DMS 273 treated with DMSO at 0.1 percent for 48 hours (cell line): ENCODE measurements at regions not wholly inside any gene's neighbourhood (a gene's known extent, or its start where the extent isn't known, plus 50 kb on each side); places are given as distances from the start of the nearest gene placed in this dataset.
A peak's percentile ranks its signal among the peaks of the same experiment; 100 is the strongest.

Source experiments
- DNase-seq: peaks from one replicate; lab custom pipeline; 2025; lab: John Stamatoyannopoulos, UW

GRCh38 chr12:24603371-24603770 is 345.5 kb downstream of the BCAT1 start:
- no peak for DNase-seq

GRCh38 chr12:24600996-24601395 is 347.9 kb downstream of the BCAT1 start:
- no peak for DNase-seq

- DNase-seq: no peak
These were observed 348.4 kb downstream of the BCAT1 start for GRCh38 chr12:24600551-24600950.

- no peak for DNase-seq
These were observed 349.2 kb downstream of the BCAT1 start for GRCh38 chr12:24599736-24600135.

GRCh38 chr12:24597580-24597979 is 351.3 kb downstream of the BCAT1 start:
- no peak for DNase-seq

GRCh38 chr12:24596768-24597388 is 352.0 kb downstream of the BCAT1 start:
- no peak for DNase-seq

GRCh38 chr12:24595652-24596235 is 353.2 kb downstream of the BCAT1 start:
- no peak for DNase-seq

GRCh38 chr12:24591715-24592440 is 357.0 kb downstream of the BCAT1 start:
- DNase-seq: no peak

- no peak for DNase-seq
These were observed 357.7 kb downstream of the BCAT1 start for GRCh38 chr12:24591079-24591626.

- DNase-seq: no peak
These were observed 362.6 kb downstream of the BCAT1 start for GRCh38 chr12:24586293-24586692.

- DNase-seq: no peak
These were observed 364.7 kb downstream of the BCAT1 start for GRCh38 chr12:24584032-24584675.

GRCh38 chr12:24582954-24583601 is 365.8 kb downstream of the BCAT1 start:
- DNase-seq: no peak

GRCh38 chr12:24574538-24574937 is 374.4 kb downstream of the BCAT1 start:
- DNase-seq: no peak

- DNase-seq: no peak
These were observed 375.3 kb downstream of the BCAT1 start for GRCh38 chr12:24573621-24574020.

GRCh38 chr12:24565300-24565699 is 383.6 kb downstream of the BCAT1 start:
- no peak for DNase-seq

- DNase-seq: peak; percentile 0
These were observed 386.0 kb downstream of the BCAT1 start for GRCh38 chr12:24562771-24563431.

GRCh38 chr12:24561882-24562770 is 386.8 kb downstream of the BCAT1 start:
- DNase-seq: no peak

GRCh38 chr12:24561411-24561871 is 387.5 kb downstream of the BCAT1 start:
- DNase-seq: no peak

GRCh38 chr12:24560831-24561271 is 388.1 kb downstream of the BCAT1 start:
- no peak for DNase-seq

GRCh38 chr12:24560192-24560775 is 388.6 kb downstream of the BCAT1 start:
- DNase-seq: no peak
